ENCODE measurements at regions not wholly inside any gene's neighbourhood (a gene's known extent, or its start where the extent isn't known, plus 50 kb on each side); places are given as distances from the start of the nearest gene placed in this dataset.

DNA sequence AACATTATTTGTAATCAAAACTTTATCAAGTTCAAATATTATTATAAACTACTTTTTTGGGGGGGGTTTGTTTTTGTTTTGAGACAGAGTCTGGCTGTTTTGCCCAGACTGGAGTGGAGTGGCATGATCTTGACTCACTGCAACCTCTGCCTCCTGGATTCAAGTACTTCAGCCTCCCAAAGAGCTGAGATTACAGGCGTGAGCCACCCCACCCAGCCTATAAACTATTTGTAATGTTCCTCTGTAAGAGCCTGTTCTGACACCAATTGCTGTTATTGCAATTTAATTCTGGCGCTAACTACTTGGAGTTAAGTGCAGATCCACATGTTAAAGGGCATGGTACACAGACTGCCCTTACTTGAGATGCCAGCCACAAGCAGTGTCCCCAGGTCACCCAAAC, 478.1 kb upstream of the NRP1 start:
- no peaks in the 10 kb centered on the region for H3K27me3 ChIP-seq (ENCODE audit: insufficient read depth, poor library complexity, severe bottlenecking)
- no peak for DNase-seq (ENCODE audit: low read depth in 1 of 2, low spot score in 1 of 2)
- H3K4me3 ChIP-seq (replicated peaks; ENCODE audit: insufficient read depth, low read length): no peak overlapping the region
- TF ChIP-seq, protein P1, sequence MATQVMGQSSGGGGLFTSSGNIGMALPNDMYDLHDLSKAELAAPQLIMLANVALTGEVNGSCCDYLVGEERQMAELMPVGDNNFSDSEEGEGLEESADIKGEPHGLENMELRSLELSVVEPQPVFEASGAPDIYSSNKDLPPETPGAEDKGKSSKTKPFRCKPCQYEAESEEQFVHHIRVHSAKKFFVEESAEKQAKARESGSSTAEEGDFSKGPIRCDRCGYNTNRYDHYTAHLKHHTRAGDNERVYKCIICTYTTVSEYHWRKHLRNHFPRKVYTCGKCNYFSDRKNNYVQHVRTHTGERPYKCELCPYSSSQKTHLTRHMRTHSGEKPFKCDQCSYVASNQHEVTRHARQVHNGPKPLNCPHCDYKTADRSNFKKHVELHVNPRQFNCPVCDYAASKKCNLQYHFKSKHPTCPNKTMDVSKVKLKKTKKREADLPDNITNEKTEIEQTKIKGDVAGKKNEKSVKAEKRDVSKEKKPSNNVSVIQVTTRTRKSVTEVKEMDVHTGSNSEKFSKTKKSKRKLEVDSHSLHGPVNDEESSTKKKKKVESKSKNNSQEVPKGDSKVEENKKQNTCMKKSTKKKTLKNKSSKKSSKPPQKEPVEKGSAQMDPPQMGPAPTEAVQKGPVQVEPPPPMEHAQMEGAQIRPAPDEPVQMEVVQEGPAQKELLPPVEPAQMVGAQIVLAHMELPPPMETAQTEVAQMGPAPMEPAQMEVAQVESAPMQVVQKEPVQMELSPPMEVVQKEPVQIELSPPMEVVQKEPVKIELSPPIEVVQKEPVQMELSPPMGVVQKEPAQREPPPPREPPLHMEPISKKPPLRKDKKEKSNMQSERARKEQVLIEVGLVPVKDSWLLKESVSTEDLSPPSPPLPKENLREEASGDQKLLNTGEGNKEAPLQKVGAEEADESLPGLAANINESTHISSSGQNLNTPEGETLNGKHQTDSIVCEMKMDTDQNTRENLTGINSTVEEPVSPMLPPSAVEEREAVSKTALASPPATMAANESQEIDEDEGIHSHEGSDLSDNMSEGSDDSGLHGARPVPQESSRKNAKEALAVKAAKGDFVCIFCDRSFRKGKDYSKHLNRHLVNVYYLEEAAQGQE (IDR thresholded peaks at IDR 0.05; ENCODE audit: insufficient replicate concordance, low read depth): no peak
- no peak overlapping the region for H3K27ac ChIP-seq (replicated peaks)

- Histone ChIP-seq H3K4me3 (replicated peaks; ENCODE audit: insufficient read depth, low read length) (no peak overlapping the region), H3K27ac (replicated peaks) (no peak overlapping the region), H3K27me3 (ENCODE audit: insufficient read depth, poor library complexity, severe bottlenecking) (no peaks in the 10 kb centered on the region)
- TF ChIP-seq CTCF (IDR thresholded peaks at IDR 0.05; ENCODE audit: insufficient read depth, low read length) (no peak), POLR2AphosphoS5 (IDR thresholded peaks at IDR 0.05; ENCODE audit: low read depth) (no peak), SPI1 (IDR thresholded peaks at IDR 0.05; ENCODE audit: borderline replicate concordance, low read depth) (no peak), GABPA (IDR thresholded peaks at IDR 0.05; ENCODE audit: low read depth) (no peak)
- TF ChIP-seq, protein P1 (IDR thresholded peaks at IDR 0.05; ENCODE audit: insufficient replicate concordance, low read depth): no peak
- DNase-seq (ENCODE audit: low read depth in 1 of 2, low spot score in 1 of 2): no peak
Measured at GRCh38 chr10:33810986-33811385, 476.5 kb upstream of the NRP1 start.

GRCh38 chr10:33809732-33810131, 475.3 kb upstream of the NRP1 start:
- Histone ChIP-seq H3K27me3 (ENCODE audit: insufficient read depth, poor library complexity, severe bottlenecking) (no peaks in the 10 kb centered on the region), H3K4me3 (replicated peaks; ENCODE audit: insufficient read depth, low read length) (no peak overlapping the region), H3K27ac (replicated peaks) (no peak overlapping the region)
- DNase-seq (ENCODE audit: low read depth in 1 of 2, low spot score in 1 of 2): no peak
- TF ChIP-seq GABPA (IDR thresholded peaks at IDR 0.05; ENCODE audit: low read depth) (no peak), SPI1 (IDR thresholded peaks at IDR 0.05; ENCODE audit: borderline replicate concordance, low read depth) (no peak), CTCF (IDR thresholded peaks at IDR 0.05; ENCODE audit: insufficient read depth, low read length) (no peak), POLR2AphosphoS5 (IDR thresholded peaks at IDR 0.05; ENCODE audit: low read depth) (no peak)
- TF ChIP-seq, protein P1 (IDR thresholded peaks at IDR 0.05; ENCODE audit: insufficient replicate concordance, low read depth): no peak

DNA sequence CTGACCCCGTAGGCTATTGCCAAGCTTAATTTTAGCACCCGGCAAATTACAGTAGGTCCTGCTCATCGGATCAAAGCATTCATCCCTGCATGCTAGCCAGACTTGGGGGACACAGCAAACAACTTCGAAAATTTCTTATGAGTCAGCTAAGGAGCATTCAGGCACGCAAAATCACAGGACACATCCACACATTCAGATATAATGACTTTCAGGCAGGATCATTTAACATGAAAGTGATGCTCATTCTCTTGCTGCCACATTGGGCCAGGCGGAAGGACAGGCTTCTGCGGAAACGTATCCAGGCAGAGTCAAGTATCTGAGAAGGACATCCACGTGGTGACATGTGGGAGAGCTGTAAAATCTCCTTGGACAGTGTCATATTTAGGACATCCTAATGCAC, 474.0 kb upstream of the NRP1 start:
- Histone ChIP-seq H3K27ac (replicated peaks) (no peak overlapping the region), H3K4me3 (replicated peaks; ENCODE audit: insufficient read depth, low read length) (no peak overlapping the region), H3K27me3 (ENCODE audit: insufficient read depth, poor library complexity, severe bottlenecking) (no peaks in the 10 kb centered on the region)
- no peak for DNase-seq (ENCODE audit: low read depth in 1 of 2, low spot score in 1 of 2)
- TF ChIP-seq SPI1 (IDR thresholded peaks at IDR 0.05; ENCODE audit: borderline replicate concordance, low read depth) (no peak), CTCF (IDR thresholded peaks at IDR 0.05; ENCODE audit: insufficient read depth, low read length) (no peak), POLR2AphosphoS5 (IDR thresholded peaks at IDR 0.05; ENCODE audit: low read depth) (no peak), GABPA (IDR thresholded peaks at IDR 0.05; ENCODE audit: low read depth) (no peak)
- TF ChIP-seq, protein P1 (IDR thresholded peaks at IDR 0.05; ENCODE audit: insufficient replicate concordance, low read depth): no peak

Measured in HL-60 (cell line).